GM21529 (cell line): ENCODE measurements at regions not wholly inside any gene's neighbourhood (a gene's known extent, or its start where the extent isn't known, plus 50 kb on each side); places are given as distances from the start of the nearest gene placed in this dataset.

ENCODE experiments used
- ATAC-seq: cut with Tn5 transposase; IDR thresholded peaks from one replicate; pipeline ENCODE4 v1.9.1; 2021; ENCODE audit not compliant: unreplicated experiment

- no peak for ATAC-seq
Measured at GRCh38 chr10:6305401-6306321, 102.9 kb downstream of the PFKFB3 start.

DNA sequence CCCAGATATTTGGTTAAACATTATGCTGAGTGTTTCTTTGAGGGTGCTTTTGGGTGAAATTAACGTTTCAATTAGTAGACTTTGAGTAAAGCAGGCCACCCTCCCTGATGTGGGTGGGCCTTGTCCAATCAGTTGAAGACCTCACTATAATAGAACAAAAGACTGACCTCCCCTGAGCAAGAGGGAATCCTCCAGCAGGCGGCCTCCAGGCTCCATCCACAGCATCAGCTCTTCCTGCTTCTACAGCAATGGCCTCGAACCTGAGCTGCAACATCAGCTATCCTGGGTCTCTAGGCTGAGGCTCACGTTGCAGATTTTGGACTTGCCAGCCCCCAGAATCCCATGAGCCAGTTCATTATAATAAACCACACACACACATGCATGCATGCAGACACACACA lies 104.2 kb downstream of the PFKFB3 start:
- no peak for ATAC-seq

- ATAC-seq: no peak
Measured at GRCh38 chr10:6309816-6310215, 107.1 kb downstream of the PFKFB3 start.

DNA sequence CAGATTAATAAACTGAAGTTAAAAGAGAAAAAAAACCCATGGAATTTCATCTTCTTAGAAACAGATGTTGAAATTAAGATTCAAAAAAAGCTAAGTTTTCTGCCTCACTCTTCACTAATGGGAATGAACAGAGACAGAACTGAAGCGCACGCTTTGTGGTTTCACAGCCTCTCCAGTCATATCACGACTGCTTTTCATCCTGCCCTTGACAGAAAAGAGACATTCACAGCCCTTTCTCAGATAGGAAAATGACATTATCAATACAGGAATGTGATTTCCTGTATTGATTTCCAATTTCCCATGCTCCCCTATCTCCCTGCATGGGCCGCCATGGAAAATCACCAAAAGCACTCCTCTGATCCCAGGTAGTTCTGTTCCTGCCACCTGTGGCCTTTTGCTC lies 108.2 kb downstream of the PFKFB3 start:
- ATAC-seq: no peak

DNA sequence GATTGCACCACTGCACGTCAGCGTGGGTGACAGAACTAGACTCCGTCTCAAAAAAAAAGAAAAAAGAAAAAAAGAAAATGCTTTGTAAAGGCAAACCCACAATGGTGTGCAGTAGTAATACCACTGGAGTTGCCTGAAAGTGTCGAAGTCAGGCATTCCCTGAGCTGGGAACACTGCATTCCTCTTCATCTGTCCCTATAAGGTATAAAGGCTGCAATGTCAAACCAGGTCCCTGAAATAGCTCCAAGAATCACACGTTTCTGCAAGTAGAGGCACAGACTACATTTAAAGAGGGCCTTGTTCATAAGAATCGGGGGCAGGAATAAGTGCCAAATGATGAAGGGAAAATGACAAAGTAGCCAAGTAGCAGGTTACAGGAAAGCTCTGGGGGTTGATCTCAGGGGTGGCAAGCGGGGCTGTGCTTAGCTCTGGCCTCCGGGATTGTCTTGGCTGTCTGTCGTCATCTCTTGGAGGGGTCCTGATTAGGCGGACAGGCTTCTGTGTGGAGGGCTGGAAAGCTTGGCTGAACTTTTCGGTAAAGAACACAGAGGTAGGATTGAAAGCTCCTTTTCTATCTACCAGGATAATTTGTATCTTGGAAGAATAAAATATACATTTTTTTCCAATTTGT lies 109.1 kb downstream of the PFKFB3 start:
- ATAC-seq: no peak

DNA sequence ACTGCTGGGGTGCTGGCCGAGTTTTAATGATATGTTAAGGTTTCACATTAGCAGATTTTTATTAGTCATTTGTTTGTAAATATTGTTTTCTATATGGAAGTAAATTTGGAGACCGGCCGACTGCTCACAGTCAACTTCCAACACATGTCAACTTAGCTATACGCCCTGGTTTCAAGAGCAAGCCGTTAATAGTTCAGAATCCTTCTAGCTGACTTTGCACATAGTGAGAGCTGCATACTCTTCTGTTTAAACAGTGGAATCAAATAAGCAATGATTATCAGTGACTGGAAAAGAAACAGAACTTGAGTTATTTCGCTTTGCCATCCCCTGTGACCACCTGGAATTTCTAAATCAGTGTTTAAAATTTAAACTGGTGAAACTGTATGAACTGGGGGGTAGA lies 109.9 kb downstream of the PFKFB3 start:
- no peak for ATAC-seq

DNA sequence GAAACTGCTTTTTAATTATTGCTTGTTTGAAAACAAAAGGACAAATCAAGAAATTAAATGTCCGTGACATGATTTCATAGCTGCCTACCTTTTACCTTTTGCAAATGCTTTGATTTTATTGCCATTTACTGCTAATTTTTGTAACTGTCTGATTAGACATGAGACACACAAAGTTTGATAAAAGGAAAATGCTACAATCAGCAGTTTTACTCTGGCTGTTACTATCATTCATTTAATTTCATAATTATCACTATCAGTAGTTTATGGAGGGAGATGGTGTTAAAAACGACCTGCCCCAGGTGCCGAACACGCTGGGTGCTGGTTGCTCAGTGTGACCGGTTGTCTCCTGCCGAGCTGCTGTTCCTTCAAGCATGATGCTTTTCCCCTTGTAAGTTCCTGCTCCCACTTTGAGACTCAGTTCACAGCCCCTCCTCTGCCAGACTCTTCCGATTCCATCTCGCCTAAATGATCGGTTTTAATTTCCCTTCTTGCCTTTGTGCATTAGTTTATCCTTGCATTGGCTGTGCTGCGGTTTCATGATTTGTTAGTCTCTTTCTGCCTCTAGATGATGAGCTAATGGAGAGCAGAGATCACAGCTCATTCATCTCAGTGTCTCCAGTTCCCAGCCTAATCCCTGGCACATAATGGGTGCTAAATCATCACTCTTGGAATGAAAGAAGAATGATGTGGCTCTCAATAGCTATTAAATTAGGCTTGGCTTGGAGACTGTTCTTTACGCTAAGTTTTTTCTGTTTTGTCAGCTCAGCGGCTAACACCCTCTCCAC lies 110.6 kb downstream of the PFKFB3 start:
- no peak for ATAC-seq

GRCh38 chr10:6314620-6315205 lies 112.0 kb downstream of the PFKFB3 start:
- no peak for ATAC-seq

- ATAC-seq: no peak
Measured at GRCh38 chr10:6319119-6319518, 116.4 kb downstream of the PFKFB3 start.

- ATAC-seq: no peak
Measured at GRCh38 chr10:6320320-6321010, 117.7 kb downstream of the PFKFB3 start.

DNA sequence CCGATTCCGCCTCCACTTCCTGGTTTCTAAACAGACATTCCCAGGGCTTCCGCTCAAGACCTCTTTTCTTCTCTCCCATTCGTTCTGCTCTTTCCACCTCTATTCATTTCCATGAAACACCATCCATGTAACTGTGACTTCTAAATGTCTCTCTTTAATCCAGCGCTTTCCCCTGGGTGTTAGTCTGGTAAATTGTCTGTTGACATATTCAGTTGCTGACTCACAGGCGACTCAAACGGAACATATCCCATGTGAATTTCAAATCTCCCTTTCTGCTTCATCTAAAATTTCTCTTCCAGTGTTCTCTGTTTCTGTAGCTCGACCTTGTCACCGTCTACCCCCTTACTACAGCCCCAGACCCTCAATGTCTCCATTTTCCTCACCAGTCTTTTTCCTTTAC lies 119.1 kb downstream of the PFKFB3 start:
- no peak for ATAC-seq

DNA sequence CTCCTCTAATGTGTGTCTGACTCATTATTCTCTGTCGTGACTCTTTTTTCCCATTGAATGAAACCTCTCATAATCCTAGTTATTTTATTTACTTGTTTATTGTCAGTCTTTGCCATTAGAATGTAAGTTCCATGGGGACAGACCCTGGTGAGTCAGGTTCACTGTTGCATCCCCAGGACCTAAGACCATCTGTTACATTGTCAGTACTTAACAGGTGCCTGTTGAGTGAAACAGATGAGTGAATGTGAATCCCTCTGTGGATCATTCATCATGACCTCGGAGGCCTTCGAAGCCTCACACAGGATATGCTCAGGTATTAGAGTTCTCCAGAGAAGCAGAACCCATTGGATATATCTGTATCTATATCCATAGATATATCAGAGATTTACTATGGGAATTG lies 120.1 kb downstream of the PFKFB3 start:
- no peak for ATAC-seq

- ATAC-seq: no peak
Measured at GRCh38 chr10:6327961-6328698, 125.4 kb downstream of the PFKFB3 start.

DNA sequence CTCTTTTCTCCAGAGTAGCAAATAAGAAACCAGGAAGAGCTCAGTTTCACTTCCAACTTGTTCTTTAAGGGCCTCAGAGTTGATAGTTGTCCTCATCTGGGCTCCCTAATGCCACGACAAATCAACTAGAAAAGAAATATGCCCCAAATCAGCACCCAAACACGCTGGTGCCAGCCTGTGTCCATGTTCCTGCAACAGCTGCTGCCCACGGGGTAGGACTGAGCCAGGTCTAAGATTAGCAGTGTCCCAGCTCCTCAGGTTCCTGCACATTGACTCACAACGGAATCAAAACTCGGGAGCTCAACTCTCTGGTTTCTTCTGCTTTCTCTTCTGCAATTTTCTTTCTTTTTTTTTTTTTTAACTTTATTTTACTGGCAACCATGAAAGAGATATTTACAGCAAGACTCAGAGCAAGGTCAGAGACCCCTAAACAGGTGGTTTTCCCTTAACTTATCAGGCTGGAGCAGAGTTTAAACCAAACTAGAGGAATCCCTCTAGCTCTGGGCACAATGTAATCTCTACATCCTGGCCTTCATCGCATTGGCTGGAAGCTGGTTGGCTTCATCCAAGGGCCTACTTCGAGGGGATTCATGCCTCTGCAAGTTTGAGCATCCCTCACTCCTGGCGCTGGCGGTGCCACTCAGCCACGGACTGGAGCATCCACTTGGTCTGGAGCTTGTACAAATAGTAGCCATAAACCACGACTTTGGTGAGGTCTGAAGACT lies 126.1 kb downstream of the PFKFB3 start:
- no peak for ATAC-seq

- no peak for ATAC-seq
Measured at GRCh38 chr10:6333086-6333485, 130.4 kb downstream of the PFKFB3 start.

DNA sequence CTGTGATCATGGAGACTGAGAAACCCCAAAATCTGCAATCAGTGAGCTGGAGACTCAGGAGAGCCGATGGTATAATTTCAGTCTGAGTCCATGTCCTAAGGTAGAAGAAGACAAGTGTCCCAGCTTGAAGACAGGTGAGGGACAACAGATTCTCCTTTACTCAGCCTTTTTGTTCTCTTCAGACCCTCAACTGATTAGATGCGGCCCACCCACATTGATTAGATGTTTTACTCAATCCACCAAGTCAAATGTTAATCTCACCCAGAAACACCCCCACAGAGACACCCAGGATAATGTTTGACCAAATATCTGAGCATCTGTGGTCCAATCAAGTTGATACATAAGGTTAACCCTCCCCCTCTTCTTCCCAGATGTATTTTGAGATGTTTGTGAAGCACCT lies 131.2 kb downstream of the PFKFB3 start:
- ATAC-seq: no peak

DNA sequence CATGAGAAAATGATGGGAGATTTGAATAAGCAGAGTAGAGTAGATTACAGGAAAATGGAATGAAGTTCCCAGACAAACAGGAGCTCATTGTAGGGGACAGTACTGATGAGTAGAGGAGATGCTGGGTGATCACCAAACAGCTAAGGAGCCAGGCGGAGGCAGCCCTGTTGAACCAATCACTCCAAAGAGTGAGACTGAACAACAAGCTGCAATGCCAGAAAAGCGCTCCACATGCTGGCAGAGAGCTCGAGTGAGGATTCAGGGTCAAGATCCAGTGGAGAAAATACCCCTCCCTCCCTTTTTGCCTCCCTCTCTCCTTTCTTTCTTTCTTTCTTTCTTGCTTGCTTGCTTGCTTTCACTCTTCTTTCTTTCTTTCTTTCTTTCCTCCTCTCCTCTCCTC lies 133.3 kb downstream of the PFKFB3 start:
- ATAC-seq: no peak

GRCh38 chr10:6337382-6337781 lies 134.7 kb downstream of the PFKFB3 start:
- no peak for ATAC-seq

- no peak for ATAC-seq
Measured at GRCh38 chr10:6338361-6338760, 135.6 kb downstream of the PFKFB3 start.
